ENCODE measurements at regions not wholly inside any gene's neighbourhood (a gene's known extent, or its start where the extent isn't known, plus 50 kb on each side); places are given as distances from the start of the nearest gene placed in this dataset.
"Not testable (repeated sequence)": the region's sequence is repeated elsewhere in the genome, so short reads cannot be mapped to it uniquely, and the experiment has no call there.

- no peak for DNase-seq (ENCODE audit: extremely low read depth in 1 of 2, low read depth in 1 of 2)
Measured at GRCh38 chr4:188647820-188648370, 508.7 kb downstream of the TRIML1 start.

DNA sequence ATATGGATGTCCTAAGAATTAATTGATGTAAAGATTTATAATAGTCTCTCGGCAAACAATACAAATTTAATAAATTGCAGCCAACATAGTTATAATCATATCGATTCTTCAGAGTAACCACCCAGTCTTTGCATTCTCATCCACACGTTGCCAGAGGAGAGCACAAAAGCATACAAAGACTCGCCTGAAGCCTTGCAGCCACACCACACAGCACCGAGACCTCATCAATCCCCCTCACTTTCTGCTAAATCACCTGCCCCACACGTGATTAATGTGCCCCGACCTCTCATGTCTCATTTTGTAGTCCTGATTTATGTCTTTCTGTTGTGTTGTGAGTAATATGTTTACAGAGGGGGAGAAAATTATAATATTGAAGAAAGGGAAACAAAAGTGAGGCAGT is 510.4 kb downstream of the TRIML1 start:
- no peak for DNase-seq (ENCODE audit: extremely low read depth in 1 of 2, low read depth in 1 of 2)

DNA sequence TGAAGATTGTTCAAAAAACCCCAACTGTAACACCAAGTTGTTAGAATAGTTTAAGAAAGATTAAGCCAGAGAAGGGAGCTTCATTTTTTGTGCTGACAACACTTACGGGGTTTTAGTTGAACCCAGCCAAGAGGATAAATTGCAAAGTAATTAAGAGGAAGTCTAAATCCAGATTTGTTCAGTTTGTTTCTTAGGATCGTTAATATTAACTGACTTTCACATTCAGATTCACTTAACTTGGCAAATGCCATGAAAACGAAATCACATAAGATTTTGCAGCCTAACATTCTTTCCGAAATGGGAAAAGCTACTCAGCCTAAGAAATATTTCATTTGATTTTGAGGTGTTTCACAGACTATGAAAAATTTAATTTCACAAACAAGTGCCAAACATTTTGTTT is 511.3 kb downstream of the TRIML1 start:
- no peak for DNase-seq (ENCODE audit: extremely low read depth in 1 of 2, low read depth in 1 of 2)

DNA sequence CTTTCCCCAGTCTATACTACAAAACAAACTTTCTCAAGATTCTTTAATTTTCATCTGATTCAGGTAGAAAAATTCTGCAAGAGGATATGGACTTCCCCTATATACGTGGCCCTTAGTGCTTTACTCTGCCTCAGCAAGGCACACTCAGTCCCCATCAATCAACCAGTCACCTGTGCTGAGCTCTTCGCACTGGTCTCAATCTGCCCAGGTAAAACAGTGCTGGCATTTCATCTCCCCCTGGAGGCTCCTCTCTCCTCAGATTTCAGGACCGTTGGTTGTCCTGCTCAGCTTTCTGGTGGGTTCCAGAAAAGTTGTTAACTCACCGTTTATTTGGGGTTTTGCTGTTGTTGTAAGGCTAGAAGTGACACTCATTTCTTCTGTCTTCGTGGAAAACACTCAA is 518.1 kb downstream of the TRIML1 start:
- no peak for DNase-seq (ENCODE audit: extremely low read depth in 1 of 2, low read depth in 1 of 2)

- DNase-seq (ENCODE audit: extremely low read depth in 1 of 2, low read depth in 1 of 2), result no peak
Measured at GRCh38 chr4:188658958-188659522, 519.8 kb downstream of the TRIML1 start.

DNA sequence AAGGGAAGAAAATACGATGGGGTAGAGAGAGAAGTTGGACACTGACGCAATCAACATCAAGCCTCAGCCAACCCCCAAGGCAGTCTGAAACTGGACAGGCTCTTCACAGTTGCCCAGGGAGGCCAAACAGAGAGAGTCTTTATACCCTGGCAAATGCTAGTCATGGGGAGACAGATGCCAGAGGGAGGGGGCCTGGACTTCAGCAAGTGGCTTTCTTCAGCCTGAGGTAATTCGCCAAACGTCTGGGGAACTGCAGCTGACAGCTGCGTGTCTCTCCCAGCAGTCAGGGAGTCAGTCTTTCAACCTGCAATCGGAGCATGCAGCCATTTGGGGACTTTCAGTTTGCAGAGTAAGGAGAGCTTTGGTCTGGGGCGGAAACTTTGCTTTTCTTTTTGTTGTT is 521.6 kb downstream of the TRIML1 start:
- no peak for DNase-seq (ENCODE audit: extremely low read depth in 1 of 2, low read depth in 1 of 2)

DNA sequence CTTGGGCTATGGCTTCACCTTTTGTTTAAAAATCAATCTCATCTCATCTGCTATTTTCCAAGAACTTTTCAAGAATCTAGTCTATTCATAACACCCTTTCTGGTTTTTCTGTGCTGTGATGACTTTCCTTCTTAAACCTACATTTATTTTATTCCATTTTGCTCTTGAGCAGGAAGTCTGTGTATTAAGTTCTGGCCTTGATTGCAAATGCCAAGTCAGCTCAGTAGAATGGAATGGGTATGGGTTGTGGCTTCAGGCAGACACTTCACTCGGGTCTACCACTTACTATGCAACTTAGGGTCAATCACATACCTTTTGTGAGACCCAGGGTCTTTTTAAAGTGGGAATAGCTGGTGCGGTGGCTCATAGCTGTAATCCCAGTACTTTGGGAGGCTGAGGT is 522.3 kb downstream of the TRIML1 start:
- DNase-seq (ENCODE audit: extremely low read depth in 1 of 2, low read depth in 1 of 2), result no peak

DNA sequence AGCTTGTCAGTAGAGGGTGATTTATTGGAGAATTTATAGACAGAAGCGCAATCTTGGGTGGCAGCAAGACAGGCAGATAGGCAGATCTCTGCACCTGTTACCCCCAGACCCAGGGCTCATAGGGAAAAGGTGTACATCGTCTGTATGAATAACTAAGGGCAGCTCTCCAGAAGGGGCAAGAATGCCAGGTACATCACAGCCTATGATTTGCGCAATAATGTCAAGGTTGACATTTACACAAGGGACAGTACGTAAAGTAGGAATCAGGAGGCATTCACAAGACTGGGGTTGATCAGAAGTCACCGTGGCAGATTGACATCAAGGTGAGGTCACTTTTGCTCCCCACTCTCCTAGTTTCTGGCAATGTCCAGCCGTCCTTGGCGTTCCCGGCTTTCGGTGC is 524.1 kb downstream of the TRIML1 start:
- DNase-seq (ENCODE audit: extremely low read depth in 1 of 2, low read depth in 1 of 2), result no peak

DNA sequence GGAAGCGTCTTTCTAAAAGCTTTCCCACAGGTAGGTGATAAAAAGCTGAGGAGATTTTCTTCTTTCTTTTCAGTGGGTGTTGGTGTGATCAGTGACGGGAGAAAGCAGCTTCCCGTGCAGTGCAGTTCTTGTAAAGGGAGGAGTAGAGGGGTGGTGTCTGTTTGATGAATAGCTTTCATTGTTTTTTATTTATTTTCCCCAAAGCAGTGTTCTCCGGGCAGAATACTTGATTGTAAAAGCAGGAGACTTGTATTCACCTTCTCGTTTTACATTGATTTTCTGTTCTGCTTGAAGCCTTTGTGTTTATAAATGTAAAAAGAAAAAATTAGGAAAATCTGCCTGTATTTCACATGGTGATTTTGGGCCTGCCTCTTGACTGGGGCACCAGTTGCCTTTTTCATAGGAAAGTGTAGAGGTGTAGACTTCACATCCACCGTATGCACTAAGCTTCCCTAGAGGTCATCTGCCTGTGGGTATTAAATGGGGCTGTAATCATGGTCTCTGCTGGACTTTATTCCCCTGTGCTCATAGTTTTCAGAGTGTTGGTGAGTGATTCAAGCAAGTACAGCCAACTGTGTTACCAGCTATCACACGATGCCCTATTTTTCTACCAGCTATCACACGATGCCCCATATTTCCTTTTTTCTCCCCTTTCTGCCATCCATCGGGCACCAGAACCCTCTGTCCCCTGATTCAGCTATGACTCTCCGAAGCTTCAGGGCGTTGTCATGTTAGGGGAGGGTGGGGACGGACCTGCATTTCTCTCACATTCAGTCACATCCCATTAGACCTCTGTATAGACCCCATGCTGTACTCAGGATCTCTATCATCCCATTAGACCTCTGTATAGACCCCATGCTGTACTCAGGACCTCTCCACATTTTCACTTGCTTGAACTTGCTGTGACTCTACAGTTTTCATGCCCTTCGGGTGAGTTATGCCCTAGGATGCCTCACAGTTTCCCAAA is 526.5 kb downstream of the TRIML1 start:
- no peak for DNase-seq (ENCODE audit: extremely low read depth in 1 of 2, low read depth in 1 of 2)

- not testable (repeated sequence) for DNase-seq (ENCODE audit: extremely low read depth in 1 of 2, low read depth in 1 of 2)
Measured at GRCh38 chr4:188678691-188679090, 539.5 kb downstream of the TRIML1 start.

GRCh38 chr4:188680004-188680666 is 540.9 kb downstream of the TRIML1 start:
- no peak for DNase-seq (ENCODE audit: extremely low read depth in 1 of 2, low read depth in 1 of 2)

DNA sequence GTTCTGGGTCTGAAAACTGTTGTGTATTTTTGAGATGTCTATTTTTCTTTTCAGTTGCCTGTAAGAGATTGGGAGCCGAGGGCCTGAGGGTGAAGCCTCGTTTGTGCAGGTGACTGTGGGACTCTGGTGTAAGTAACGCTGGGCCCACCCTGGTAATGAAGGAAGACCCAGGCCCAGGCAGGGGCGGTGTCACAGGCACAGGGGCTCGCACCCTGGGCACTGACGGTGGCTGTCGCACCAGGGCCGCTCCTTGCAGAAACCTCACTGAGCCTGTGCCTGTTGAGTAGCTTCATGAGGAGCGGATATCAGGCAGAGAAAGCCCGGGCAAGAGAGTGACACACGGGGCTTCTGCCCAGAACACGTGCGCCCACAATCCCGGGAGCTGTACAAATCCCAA is 541.4 kb downstream of the TRIML1 start:
- no peak for DNase-seq (ENCODE audit: extremely low read depth in 1 of 2, low read depth in 1 of 2)

- DNase-seq (ENCODE audit: extremely low read depth in 1 of 2, low read depth in 1 of 2), result no peak
Measured at GRCh38 chr4:188682321-188682720, 543.1 kb downstream of the TRIML1 start.

GRCh38 chr4:188683571-188683970 is 544.3 kb downstream of the TRIML1 start:
- no peak for DNase-seq (ENCODE audit: extremely low read depth in 1 of 2, low read depth in 1 of 2)

GRCh38 chr4:188688956-188689355 is 549.7 kb downstream of the TRIML1 start:
- no peak for DNase-seq (ENCODE audit: extremely low read depth in 1 of 2, low read depth in 1 of 2)

- DNase-seq (ENCODE audit: extremely low read depth in 1 of 2, low read depth in 1 of 2), result no peak
Measured at GRCh38 chr4:188691811-188692210, 552.6 kb downstream of the TRIML1 start.

DNA sequence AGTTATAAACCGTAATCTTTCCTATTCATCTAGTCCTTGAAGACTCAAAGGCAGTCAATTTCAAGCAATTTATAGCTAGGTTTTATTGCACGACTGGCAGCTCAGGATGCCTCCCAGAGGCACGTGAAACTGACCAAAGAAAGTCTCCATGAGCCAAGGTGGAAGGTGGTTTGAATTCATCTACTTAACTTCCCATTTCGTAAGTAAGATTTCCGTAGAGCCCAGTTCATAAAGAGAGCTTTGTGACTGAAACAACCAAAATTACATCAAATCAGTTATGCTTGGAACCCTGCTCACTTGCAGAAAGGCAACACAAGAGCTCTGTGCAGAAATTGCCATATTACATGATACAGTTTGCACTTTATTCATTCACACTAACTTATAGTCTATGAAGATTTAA is 556.0 kb downstream of the TRIML1 start:
- DNase-seq (ENCODE audit: extremely low read depth in 1 of 2, low read depth in 1 of 2), result no peak

GRCh38 chr4:188697243-188697642 is 558.0 kb downstream of the TRIML1 start:
- no peak for DNase-seq (ENCODE audit: extremely low read depth in 1 of 2, low read depth in 1 of 2)

- no peak for DNase-seq (ENCODE audit: extremely low read depth in 1 of 2, low read depth in 1 of 2)
Measured at GRCh38 chr4:188701952-188702351, 562.7 kb downstream of the TRIML1 start.

DNA sequence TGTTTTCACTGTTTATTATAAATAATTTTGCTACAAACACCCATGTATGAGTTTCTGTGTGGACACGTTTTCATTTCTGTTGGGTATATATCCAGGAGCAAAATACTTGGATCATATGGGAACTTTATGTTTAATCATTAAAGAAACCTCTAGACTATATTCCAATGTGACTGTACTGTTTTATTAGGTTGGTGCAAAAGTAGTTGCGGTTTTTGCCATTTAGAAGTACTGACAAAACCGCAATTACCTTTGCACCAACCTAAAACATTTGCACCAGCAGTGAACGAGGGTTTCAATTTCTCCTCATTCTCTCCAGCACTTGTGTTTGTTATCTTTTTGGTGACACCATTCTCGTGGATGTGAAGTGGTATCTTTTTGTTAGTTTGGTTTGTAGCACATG is 565.0 kb downstream of the TRIML1 start:
- no peak for DNase-seq (ENCODE audit: extremely low read depth in 1 of 2, low read depth in 1 of 2)

- no peak for DNase-seq (ENCODE audit: extremely low read depth in 1 of 2, low read depth in 1 of 2)
Measured at GRCh38 chr4:188707036-188707435, 567.8 kb downstream of the TRIML1 start.

- DNase-seq (ENCODE audit: extremely low read depth in 1 of 2, low read depth in 1 of 2), result no peak
Measured at GRCh38 chr4:188714501-188714900, 575.3 kb downstream of the TRIML1 start.

Data from activated CD8-positive, alpha-beta memory T cell treated with anti-CD3 and anti-CD28 coated beads for 1 hour (primary cell).